HG02943 (cell line): ENCODE measurements at regions not wholly inside any gene's neighbourhood (a gene's known extent, or its start where the extent isn't known, plus 50 kb on each side); places are given as distances from the start of the nearest gene placed in this dataset.

Experiments
- ATAC-seq: cut with Tn5 transposase; IDR thresholded peaks from one replicate; pipeline ENCODE4 v1.9.1; 2021; ENCODE audit warnings: mild to moderate bottlenecking, low read depth, moderate library complexity; ENCODE audit not compliant: unreplicated experiment

DNA sequence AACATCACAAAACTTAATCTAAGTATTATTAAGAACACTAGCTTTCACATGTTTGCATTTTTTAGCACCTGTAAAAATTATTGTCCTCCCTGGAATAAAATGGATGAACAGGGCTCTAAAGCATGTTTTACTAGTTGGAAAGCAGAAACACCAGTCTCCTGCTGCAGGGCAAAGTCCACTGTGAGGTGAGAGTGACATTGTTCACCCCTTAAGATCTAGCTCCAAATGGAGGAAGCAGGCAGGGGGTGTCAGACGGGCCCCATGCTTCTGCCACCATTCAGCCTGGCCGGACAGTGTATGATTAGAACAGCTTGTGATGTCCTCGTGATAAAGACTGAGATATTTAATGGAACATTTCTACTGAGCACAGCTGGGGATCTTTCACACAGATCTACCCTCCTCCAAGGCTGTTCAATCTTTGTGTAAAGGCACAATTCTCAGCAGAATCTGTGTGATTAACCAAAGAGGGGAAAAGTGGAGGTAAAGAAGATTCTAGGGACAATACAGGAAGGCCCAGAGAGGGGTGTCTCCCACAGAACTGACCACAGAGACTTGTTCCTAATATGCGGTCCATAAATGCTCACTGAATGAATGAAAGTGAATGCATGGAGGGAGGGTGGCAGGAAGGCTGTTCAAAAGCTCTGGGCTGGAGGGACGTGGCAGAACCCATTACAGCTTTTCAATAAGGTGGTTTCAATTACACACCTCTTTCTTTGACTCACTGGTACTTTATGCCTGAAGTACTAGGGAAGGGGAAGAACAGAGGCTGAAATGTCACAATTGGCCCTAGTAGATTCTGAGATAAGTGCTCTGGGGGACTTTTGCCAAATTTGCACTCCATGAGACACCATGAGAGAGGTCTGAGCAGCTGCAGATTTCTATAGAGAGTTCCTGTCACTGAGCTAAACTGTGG, 239.1 kb upstream of the ARHGAP20 start:
- no peak for ATAC-seq

DNA sequence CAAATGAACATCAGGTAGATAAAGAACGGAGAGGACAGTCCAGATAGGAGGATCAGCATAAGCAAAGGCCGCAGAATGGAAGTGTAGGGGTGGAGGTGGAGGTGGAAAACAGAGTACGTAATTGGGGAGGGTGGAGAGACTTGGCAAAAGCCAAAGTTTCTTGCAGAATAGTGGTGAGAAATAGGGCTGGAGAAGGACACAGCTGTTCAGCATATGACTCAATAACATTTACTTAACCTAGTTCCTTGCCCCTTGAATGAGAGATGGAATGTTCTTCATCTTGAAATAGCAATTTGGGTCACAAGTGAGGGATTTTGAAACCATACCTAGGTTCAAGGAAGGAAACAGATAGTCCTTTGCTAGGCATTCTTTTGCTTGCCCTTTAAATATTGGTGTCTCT, 235.9 kb upstream of the ARHGAP20 start:
- ATAC-seq, result no peak

DNA sequence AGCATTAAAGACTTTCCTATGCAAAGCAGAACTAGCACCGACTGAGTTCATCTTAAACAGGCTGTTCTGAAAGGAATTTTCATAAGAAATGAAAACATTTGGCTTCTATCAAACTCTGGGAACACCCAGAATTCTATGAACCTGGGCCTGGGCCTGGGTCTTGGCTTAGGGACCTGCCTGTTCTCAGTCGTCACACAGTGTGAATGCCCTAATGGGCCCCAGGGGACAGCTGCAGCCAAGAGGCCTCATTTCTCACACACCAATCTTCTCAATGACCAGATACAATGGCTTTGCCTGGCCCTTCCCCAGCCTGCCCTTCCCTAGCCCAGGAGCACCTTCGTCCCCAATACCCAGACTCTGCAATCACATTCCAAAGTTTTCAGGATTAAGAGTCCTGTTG, 234.9 kb upstream of the ARHGAP20 start:
- ATAC-seq, result no peak

DNA sequence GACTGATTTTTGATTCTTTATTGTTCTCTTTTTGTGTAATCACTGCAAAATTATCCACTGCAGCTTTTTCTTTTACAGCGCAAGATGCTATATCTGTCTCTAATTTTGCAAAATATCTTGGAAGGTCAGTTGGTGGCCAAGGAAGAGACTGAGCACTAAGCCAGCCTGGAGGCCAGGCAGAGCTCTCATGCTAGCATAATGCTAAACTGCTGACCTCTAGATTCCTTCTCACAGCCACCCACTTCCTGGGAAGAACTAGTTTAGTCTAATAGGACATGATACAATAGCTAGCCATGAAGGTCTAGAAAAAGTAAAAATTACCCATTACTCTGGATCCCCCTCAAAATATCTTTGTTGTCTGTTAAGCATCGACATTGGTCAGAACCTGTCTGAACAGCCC, 227.2 kb upstream of the ARHGAP20 start:
- no peak for ATAC-seq

DNA sequence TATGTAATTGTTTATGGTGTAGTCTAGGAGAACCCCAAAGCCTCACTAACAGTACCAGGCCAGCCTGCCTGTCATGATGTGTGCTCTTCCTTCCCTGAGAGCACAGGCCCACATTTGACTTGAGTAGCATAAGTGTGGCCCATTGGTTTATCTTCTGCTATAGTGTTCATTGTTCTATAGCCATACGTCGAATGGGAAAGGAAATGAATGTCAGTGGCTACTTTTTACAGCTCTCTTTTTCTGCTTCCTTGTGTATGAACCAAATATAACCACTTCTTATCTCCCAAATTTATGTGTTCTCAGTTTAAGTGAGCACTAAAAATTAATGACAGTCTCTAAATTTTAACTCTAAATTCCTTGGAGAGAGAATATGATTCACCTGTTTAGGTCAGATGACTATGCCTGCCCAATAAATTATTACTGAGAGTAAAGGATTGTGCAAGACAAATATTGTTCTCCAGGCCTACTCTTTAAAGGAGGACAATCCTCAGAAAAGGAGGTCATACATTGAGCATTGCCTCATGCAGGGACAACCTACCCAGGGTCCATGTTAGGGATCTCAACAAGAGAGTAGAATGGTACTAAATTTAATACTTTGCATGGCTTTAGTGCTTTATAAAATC, 222.9 kb upstream of the ARHGAP20 start:
- no peak for ATAC-seq

DNA sequence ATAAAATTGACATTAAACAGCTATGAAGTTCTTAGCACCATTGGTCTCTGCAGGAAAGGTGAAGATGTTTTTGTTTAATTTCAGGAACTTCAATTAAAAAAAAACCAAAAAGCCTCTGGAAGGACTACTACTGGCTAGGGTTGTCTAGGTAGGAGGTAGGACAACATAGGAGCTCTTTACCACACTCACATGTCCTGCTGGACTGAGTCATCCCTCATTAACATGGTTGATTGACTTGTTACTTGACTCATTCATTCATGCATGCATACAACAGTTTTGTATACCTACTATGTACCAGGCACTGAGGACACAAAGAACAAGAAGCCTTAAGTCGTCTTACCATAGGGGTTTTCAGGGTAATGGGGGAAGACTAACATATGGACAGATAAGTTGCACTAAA, 216.9 kb upstream of the ARHGAP20 start:
- no peak for ATAC-seq

DNA sequence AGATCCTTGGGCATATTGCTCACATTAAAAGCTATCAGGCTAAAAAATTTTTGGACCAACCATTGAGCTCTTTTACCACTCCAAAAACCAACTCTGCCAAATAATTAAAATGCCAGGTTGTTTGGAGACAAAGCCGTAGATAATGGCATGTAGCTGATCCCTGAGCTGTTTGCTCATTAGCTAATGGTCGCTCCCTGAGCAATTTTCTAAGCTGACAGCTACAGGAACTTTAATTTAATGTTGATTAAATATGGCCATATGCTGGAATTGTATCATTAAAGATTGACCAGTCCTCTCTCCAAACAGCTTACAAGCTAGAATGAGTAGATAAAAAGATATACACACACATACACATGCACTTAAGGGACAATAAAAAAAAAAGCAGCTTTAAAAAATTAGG, 216.2 kb upstream of the ARHGAP20 start:
- ATAC-seq, result no peak

DNA sequence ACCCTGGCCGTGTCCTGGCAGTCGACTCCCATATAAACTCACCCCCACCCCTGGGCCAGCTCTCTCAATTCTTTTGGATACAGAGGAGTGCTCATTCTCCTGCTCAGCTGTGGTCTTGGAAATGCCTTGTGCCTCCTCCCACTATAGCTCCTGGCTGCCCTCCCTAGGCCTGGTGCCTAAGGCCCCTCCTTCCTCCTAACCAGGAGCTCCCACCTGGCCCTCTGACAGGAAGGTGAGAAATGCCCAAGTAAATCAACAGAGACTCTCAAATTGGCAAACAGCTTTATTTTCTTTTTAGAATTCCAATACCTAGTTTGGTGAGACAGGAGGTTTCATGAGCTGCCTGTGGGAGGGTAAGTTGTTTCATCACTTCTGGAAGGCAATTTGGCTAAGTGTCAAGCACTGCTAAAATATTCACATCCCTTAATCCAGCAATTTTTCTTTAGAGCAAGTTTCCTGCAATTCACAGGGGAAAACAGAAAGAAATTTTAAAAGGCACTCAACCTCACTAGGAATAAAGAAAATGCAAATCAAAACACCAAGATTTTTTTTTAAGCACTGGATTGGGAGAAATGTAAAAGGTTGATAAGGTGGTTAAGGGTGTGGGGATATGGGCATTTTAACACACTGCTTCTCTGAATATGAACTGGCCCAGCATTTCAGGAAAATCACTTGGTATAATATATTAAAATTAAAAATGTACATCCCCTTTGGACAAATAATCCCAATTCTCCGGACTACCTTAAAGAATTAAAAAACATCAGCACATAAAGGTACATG, 209.7 kb upstream of the ARHGAP20 start:
- ATAC-seq, result no peak

DNA sequence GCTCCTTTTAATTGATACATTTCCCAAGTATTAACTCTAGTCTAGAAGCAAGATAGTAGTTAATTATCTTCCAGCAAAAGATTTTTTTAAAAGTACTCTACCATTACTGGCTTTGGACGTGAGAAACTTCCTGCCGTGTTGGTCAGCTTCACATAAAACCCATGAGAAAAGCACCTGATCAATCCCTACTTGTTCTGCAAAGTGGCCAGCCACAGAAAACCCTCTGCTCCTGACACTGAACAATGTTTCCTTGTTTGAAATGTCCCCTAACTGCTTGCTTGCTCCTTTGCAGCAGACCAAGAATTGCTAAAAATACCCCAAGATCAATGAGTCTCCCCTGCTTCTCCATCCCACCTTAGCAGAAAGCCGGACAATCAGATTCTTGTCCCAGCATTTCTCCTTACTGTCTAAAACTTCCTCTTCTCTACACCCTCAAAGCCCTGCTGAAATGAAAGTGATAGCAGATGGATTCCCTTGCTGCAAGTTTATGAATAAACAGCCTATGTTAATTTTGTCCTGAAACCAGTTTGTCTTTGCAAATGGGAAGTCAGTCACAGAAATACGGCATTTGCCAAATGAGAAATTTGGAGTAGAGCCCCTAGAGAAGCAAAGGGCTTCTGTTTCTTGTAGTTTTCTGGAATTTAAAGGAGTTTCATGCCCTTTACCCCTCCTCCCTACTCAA, 207.1 kb upstream of the ARHGAP20 start:
- no peak for ATAC-seq

DNA sequence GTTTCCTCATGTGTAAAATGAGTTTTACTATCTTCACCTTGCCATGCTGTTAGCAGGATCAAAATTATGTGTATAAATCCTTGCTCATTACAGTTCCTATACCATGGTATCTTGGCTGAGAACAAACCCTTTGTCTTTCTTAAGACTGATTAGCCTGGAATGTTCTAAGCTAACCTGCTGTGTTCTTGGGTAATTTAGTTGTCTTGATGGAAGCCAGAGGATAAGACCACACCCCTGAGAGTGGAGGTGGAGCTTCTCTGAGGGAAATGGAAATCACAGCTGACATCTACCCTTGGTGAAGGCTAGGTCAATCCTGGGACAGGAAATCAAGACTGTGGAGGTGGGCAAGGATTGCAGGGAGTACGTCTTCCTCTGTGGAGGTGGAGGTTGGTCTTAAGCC, 206.1 kb upstream of the ARHGAP20 start:
- ATAC-seq, result no peak

DNA sequence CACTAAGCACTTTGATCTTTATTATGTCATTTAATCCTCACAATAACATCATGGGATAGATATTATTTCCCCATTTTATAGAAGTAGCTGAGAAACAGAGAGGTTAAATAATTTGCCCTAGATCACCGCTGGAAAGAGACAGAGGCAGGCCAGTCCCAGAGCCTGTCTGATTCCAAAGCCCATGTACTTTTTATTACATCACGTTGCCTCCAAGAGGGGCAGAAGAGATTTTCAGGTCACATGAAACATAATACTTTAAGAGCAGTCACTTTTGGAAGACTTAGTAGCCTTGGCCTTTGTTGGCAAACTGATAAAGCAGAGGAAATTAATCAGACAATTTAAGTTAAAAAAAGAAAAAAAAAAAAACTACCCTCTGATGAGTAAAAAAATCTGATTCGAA, 200.2 kb upstream of the ARHGAP20 start:
- ATAC-seq, result no peak

DNA sequence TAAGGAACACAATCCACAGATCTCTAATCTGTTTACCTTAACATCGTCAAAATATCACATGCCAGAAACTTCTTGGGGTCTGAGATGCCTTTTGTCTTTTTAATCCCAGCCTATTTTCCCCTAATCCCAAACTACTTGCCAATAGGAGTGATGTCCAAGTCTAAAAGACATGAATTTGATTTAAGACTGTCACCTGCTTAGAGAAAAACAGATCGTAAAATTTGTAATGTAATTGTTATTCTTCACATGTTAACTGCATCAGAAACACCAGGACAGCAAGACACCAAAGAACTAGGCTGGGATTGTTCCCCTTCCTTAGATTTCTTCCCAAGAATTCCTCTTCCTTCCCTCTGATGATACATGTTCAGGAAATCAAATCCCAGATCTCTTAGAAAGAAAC, 198.1 kb upstream of the ARHGAP20 start:
- ATAC-seq, result no peak

DNA sequence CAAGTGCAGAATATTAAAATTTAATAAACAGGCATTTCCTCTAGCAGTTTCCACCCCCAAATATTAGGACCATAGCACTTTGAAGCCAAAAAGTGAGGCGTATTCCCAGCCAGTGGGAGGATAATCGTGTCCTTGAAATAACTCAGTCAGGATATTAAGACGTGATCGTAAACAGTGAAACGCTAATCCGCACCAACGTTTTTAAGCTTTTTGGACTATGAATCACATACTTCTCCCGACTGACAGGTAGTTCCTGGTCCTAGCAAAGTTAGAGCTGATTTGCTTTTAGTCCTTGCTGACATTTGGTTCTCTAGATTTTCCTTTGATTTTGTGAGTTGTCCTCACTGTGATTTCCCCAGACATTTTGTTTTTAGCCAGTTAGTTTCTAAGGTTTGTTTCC, 197.1 kb upstream of the ARHGAP20 start:
- ATAC-seq, result no peak

DNA sequence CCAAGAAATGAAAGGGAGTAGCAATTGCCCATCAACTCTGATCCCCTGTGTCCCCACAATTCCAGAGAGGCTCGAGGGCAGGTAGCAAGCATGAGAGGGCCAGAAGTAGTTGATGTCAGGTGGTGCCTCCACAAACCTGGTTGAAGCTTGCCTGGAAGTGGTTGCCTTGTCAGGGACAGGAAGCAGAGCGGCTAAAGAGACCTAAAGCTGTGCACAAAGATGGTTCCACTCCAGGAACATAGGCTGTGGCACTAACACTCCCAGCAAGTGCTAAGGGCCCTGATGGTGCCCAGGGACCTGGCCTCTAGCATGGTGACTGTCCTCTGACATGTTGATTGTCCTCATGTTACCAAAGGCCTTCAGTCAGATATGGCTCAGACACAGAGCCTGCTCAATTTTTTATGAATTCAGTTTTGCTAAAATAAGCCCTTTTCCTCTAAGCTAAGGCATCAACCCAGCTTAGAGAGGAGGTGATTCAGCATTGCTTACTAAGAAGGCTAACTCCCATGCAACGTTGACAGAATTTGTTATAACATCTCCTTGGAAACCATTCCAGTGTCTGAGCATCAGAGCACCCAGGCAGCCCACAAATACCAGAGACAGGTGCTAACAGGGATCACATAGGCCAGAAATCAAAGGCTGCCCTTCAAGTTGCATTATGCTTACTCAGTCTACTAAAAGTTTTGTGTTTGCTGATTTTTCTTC, 196.3 kb upstream of the ARHGAP20 start:
- no peak for ATAC-seq

DNA sequence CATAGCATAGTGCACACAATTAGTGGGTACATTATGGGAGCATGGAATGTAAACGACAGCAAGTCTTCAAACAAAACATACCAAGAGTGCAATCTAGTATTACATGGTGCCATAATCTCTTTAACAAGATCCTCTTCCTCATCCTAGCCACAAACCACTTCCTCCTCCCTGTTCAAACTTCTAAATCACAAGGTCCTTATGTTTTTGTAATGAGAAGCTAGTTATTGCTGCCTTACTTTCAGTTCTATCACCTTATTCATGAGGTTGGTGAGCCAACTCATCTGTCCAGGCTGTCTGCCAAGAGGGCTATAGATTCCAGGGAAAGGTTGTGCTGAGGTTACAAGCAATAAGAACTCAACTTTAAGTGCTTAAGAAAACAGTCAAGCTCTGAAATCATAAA, 195.4 kb upstream of the ARHGAP20 start:
- no peak for ATAC-seq

DNA sequence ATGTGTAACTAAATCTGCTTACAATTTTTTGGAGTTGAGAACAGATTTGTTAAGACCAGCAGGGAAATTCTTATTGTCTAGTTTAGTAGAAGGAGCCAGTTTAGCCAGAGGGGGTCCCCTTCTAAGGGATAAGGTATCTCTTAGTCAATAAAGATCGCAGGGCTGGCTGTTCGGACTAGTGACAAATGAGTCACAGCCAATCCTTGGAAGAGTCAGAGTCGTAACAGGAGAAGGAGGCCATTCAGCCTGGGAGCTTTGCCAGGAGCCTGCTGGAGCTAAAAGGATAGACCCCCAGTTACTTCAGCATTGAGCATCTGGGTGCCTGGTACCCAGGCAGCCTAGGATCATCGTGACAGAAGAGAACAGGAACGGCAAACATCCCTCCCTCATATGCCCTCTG, 191.6 kb upstream of the ARHGAP20 start:
- no peak for ATAC-seq

DNA sequence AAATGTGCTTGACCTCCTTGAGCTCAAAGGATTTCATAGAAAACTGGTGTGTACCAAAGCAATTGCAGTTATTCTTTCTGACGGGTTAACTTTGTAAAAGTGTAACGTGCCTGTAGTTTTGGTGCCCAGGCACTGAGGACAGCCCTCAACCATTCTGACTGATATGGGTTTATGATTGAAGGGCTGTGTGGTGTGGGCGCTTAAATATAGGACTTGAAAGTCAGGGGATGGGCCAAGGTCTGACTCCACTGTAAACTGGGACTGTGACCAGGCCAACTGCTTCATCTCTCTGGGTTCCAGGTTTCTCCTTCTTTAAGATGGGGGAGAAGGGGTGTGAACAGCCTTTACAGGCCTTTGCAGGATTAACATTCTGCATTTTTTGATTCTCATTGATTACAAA, 191.1 kb upstream of the ARHGAP20 start:
- ATAC-seq, result no peak

DNA sequence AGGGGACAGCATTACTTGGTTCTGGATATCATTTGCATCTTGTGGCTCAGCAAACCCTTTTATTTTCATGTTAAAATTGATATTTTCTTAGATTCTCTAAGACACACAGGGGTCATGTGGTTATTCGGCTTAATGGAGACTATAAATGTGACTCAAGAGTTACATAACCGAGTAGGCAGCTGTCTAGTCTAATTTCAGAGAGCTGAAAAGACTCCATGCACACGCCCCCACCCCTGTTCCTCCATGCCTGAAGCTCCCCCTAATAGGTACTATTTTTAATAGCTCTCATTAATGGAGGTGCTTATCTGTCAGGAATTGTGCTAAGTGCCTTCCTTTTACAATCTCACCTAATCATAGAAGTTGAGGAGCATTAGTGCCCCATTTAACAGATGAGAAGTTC, 189.2 kb upstream of the ARHGAP20 start:
- no peak for ATAC-seq

DNA sequence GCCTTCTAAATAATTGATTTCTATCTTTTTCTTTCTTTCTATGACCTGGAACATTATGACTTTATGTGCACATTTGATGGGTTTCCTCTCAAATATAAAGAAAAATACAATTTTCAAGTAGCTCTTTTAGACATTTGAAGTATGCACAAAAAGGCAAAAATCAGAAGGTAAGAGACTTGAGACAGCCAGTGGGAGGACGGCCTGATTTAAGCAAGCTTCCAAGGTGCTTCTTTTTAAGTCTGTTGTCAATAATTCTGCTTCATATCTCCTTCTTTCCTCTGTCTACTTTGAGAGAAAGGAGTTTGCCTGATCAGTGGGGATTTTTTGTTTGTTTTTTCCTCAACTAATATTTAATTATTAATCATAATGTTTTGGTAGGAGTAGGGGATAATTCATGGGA, 188.2 kb upstream of the ARHGAP20 start:
- no peak for ATAC-seq

DNA sequence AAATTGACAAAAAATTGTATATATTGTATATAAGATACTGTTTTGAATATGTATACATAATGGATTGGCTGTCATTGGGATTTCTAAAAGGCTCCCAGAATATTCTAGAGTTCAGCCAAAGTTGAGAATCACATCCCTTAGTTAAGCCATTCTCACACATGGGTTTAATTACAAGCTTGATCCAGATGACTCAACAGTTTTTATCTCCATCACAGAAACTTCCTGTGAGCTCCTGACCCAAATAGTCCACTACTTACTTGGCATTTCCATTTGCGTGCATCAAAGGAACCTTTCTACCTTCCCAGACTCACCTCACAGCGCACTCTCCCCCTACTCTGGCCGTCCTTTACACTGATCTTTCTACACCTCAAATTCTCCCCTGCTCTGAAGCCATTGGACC, 184.8 kb upstream of the ARHGAP20 start:
- ATAC-seq, result no peak
